Superior temporal gyrus (tissue), 1 donor: ENCODE measurements at regions not wholly inside any gene's neighbourhood (a gene's known extent, or its start where the extent isn't known, plus 50 kb on each side); places are given as distances from the start of the nearest gene placed in this dataset.

Experiments used
- DNase-seq: peaks from one replicate; pipeline ENCODE4 v3.0.0-alpha.2; 2016; ENCODE audit errors: extremely low spot score

GRCh38 chr13:22091222-22091970, 420.5 kb downstream of the FGF9 start:
- no peak for DNase-seq

GRCh38 chr13:22091971-22092300, 421.1 kb downstream of the FGF9 start:
- DNase-seq = no peak

DNA sequence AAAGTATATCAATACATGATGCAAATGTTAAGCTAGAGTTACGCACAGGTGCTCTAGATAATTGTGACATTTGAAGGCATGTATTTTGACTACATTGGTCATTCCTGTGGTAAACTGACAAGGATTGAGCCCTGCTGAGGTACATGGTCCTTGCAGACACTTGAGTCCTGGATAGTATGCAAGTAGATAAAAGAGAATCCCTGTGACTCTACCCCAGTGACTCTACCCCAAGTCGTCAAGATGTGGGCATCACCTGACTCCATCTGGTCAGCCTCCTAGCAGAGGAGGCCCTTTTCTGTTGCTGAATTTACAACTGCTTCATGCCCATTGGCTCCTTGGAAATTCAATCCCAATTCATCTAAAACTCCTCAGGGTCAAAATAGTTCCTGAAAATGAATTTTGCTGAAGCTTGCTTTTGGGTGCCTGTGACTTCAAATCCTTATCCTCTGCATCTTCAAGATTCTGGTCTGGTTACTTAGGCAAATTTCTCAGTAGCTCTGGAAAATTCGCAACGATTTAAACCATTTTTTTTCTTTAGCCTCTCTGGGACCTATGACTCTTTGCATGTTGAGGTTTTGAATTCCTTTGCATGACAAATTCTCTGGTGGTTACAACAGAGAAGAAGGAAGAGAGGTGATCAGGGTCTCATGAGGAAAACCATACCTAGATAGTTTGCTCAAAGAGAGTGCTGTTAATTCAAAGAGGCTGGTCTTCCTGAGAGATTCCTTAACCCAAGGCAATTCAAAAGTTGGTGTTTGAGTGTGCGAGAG, 422.1 kb downstream of the FGF9 start:
- DNase-seq = no peak

DNA sequence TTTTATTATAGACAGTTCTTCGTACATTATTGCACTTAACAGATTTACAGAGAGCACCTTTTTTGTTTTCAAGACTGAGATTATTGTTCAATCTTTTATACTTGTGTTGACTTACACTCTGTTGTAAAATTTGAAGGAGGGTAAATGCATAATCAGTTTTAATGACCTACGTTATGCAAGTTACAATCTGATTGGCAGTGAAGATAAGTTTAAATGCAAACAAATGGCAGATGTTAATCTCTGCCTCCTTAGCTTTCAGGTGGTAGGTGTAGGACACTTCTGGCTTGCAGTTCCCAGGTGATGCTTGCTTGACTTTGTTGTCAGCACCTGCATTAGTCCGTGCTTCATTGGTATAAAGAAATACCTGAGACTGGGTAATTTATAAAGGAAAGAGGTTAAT, 424.9 kb downstream of the FGF9 start:
- DNase-seq = no peak

DNA sequence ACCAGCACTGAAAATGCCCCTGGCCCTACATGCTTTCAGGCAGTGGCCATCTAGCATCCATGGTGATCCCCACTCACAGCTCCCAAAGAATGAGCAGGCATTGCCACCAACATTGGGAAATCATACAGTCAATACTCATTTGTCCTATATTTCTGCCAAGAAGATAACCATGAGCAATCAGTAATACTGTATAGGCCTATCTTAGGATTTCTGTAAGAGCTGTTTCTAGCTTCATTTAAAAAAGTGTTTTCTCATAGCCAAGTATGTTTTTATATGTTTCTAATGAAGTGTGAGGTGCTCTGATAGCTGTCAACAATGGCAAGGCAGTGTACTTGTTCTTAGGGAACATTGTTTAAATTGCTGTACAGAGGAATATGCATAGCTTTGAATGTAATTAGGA, 428.7 kb downstream of the FGF9 start:
- no peak for DNase-seq

- no peak for DNase-seq
Observed at GRCh38 chr13:22102271-22102670, 431.4 kb downstream of the FGF9 start.

DNA sequence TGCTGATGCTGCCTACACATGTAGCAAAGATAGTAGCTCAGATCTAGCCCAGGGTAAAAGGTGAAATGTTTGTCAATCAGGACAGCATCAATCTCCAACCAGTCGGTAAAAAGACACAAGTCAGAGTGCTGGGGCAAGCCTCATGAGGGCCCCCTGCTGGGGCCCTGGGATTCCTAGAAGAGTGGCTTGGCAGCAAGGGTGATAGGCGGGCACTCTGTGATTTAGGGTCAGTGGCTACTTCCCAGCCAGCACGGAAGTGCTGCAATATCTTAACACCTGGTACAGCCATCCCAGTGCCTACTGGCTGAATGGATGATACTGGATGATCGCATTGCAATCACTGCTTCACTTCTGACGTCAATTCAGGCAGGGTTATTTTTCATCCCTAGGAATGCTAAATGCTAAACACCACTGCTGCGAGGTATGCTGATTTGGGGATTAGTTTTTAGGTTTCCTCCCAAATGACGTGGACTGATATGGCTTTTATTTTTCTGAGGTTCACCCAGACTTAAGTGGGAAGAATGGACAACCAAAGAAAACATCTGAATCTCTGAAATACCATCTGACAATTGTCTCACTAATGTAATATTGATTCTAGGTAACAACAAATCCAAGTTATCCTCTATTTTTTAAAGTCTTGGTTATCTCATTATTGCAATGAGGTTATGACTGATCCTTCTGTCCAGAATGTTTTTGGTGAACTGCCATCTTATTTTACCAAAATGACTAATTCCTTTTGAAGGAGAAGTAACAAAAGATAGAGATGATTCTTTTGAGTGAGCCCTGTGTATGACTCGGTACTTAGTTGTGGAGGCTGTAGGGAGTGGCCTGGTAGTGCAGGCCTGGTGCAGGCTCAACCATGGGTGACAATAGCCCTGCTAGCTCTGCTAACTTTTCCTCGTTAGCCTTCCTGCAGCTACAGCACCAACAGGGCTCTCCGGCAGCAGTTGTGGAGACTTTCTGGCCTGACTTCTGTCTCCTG, 432.5 kb downstream of the FGF9 start:
- no peak for DNase-seq

DNA sequence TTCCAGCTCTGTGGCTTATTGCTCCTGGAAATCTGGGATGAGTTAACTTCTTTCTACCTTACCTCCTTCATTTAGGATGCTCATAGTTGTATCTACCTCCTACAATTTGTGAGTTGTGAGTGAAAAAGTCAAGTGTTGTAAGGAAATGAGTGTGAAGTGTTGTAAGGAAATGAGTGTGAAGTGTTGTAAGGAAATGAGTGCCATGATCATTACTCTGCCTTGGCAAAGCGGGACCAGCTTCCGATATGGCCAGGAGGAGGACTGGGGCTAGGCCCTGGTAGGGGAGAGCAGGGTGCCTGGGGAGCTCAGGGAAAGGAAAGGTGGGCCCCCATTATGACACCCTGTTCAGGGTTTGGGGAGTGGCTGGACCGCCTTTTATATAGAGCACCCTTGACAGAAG, 435.2 kb downstream of the FGF9 start:
- no peak for DNase-seq

- no peak for DNase-seq
Observed at GRCh38 chr13:22107549-22107948, 436.7 kb downstream of the FGF9 start.

DNA sequence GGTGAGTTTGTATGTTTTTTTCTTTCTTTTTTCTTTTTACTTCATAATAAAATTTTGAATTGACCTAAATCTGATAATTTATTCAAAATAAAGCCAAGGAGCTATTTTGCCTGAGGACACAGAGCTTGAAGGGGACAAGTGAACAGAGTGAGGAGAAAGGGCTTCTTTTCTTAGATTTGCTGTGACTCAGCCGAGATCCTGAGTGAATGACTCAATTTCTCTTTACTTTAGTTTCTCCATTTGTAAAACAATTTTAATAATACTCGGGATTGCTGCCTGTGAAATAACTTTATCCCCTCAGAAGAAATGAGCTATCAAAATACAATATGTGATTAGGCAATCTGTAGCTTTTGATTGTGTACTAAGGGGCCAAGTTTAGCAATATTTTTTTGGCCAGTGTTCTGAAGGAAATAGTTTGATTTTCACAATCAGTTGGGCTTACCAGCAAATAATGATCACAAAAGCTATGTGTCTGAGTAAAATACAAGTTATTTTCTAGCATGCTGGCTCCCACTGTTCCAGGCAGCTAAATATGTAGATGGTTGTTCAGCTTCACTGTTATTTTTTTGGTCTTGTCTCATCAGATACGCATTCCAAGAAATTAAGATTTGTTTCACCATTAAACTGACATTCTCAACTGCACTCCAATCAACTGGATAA, 437.5 kb downstream of the FGF9 start:
- peak; percentile 16 for DNase-seq

DNA sequence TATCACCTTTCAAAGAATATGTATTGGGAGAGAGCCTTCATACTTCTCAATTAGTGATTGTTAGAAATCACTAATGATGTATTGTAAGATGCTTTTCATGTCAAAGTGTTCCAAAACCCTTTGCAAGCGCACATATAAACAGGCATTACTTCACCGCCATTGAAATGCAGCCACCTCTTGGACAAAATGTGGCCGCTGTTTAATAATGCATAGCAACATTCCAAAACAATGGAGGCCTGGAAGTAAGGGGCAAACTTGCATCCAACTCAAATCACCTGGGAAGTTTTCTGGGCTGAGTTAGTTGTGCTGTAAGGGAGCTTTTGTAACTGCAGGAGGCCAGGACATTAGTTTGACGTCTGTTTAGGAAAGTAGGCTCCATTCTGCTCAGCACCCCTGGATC, 438.1 kb downstream of the FGF9 start:
- DNase-seq = no peak

GRCh38 chr13:22110368-22110767, 439.5 kb downstream of the FGF9 start:
- no peak for DNase-seq

DNA sequence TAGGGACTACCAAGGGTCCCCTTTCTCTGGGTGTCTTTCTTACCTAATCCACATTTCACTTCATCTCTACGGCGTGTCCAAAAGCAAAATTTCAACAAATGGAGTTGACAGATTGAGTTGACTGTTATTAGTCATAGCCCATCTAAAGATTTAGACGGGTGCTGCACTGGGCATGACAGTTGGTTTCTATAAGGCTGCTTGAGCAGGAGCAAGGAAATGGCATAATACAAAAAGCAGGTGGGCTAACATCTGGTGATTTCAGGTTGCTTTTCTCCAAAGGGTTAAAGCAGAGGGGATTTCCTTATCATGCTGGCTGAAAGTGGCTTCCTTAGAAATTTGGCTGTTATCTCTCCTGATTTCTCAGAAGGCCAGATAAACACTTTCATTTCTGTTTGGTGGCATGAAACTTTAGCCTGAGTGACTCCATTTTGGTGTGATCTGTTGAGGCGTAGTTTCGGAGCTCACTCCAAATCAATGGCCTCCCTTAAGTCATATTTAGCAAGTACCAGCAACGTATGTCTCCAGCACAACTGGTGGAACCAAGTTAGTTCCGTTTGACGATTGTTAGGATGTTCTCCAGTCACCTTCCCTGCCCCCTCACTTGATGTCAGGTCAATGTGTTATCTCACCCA, 440.4 kb downstream of the FGF9 start:
- DNase-seq = no peak

DNA sequence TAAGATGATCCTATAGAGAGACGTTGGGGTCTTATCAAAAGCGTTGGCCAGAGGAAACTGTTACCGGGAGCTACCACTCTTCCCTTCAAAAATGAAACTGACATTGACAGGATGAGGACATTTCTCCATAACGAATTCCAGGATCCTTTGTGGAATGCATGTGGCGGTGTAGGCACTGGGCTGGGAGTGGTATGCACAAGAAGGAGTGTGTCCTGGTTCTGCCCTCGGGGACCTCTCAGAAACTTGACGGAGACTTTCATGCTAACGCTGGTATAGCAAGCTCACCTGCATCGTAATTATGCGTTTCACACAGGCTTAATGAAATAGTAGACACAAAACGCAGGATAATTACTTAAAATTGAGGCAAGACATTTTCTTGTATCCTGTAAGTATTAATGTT, 441.1 kb downstream of the FGF9 start:
- no peak for DNase-seq

- no peak for DNase-seq
Observed at GRCh38 chr13:22112956-22113745, 442.3 kb downstream of the FGF9 start.

DNA sequence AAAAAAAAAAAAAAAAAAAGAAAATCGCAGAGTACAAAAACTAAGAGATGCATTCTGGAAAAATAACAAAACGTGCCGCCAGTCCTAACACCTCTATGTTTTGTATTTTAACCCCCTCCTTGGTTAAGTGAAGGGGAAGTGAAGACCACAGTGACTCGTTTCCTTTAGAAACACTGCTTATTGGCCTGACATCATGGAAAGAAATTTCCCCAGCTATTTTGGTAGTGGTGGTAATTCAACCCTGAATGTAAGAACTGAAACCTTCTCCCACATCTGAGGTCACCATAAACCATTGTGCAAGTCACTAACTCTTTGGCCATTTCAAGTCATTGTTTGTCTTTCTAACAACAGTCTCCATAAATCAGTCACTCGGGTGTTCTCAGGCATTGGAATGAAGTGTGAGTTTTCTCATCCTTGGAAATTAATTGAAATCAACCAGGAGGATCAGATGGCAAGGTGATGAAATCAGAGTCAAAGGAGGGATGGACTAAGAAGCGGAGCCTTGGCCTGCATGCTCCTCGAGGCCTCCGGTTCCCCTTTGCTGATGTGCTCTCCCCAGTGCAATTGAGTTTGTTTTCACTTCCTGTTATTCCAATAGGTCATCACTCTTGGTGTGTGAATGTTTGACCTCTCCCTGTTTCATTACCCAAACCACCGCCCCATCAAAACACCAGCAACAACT, 443.9 kb downstream of the FGF9 start:
- DNase-seq = no peak

- no peak for DNase-seq
Observed at GRCh38 chr13:22118158-22118557, 447.3 kb downstream of the FGF9 start.

- DNase-seq = no peak
Observed at GRCh38 chr13:22120646-22121045, 449.8 kb downstream of the FGF9 start.

DNA sequence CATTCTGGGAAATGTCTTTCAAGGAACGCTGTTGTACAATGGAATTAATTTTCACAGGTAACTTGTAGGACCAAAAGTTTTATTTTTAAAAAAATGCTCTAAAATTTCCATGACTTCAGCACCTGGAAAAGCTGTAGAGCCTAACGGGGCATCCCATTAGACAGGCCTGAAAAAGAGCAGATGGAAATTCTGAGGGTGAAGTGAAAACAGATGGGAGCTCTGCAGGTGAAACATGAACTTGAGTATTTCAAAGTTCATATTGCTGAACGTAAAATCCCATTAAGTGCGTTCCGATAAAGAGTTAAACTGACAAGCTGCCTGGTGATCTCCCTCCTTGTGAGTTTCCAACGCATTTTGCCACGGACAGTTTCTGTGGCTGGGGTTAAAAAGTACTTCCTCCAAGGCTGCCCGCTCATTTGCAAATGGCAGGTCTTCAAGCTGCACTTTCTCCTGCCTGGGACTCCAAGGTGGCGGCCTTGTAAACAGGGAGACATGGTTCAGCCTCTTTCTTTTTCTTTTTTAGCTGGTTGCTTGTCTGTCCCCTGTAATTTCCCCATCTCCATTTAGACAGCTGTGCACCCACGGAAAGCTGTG, 450.4 kb downstream of the FGF9 start:
- no peak for DNase-seq
